K562 (cell line): ENCODE measurements at regions not wholly inside any gene's neighbourhood (a gene's known extent, or its start where the extent isn't known, plus 50 kb on each side); places are given as distances from the start of the nearest gene placed in this dataset.

Experiments used
- ATAC-seq: fragments of 200-7000 bp; cut with Tn5 transposase; 3 replicates; pipeline ENCODE4 v1.9.1; 2020; ENCODE audit warnings: moderate library complexity
- BruUV-seq: library from RNA; stranded (reverse); fragments of 400-500 nt; replicated peaks from 2 replicates; lab custom pipeline; 2021; lab: Mats Ljungman, UMichigan
- CTCF ChIA-PET: fragments of 300-600 bp; formaldehyde crosslinking; extraction: SDS; loops from one replicate; lab custom pipeline; 2021; ENCODE audit warnings: low intra/inter-chr PET ratio; lab: Yijun Ruan, JAX
- POLR2A ChIA-PET: fragments of 300-600, 350-650 bp; sonication (Branson Sonifier 250); formaldehyde crosslinking; extraction: SDS; loops from one replicate; lab custom pipeline; 2021; ENCODE audit warnings: antibody characterized with exemption, inconsistent platforms; lab: Yijun Ruan, JAX
- DNase-seq, 4 experiments: peaks; one replicate each; pipeline versions ENCODE4 v3.0.0 to v3.0.0-alpha.2; 2011 to 2018; ENCODE audit warnings: low spot score in 3 of 4, mixed read lengths in 3 of 4; ENCODE audit errors: extremely low read depth in 1 of 4
- FAIRE-seq: peaks from 2 replicates; lab custom pipeline; 2011; peaks lifted over from hg19 to GRCh38; lab: Jason Lieb, UNC
- H2AFZ ChIP-seq: 2 replicates; pipeline ENCODE4 v1.6.0; 2011; ENCODE audit warnings: low read depth, low read length, control low read depth, inconsistent platforms
- H3K27ac ChIP-seq: fragments of 200-600 bp; 3 replicates; pipeline ENCODE4 v1.8.0; 2011; ENCODE audit warnings: low read depth, mild to moderate bottlenecking, control low read depth, inconsistent platforms, low read length, moderate library complexity, mixed read lengths; ENCODE audit errors: extremely low read depth
- H3K27me3 ChIP-seq, 2 experiments: fragments of 300-600 bp in 1 of 2; 2 replicates in 1 of 2; 3 replicates in 1 of 2; pipeline versions ENCODE4 v1.6.0 to v1.8.0; 2011; ENCODE audit warnings: inconsistent platforms in 2 of 2, low read length in 2 of 2, mild to moderate bottlenecking in 1 of 2, mixed read lengths in 1 of 2, moderate library complexity in 1 of 2; ENCODE audit not compliant: control insufficient read depth in 2 of 2, insufficient read depth in 2 of 2
- H3K36me3 ChIP-seq: fragments of 300-600 bp; 3 replicates; pipeline ENCODE4 v1.8.0; 2011; ENCODE audit warnings: mild to moderate bottlenecking, low read length, inconsistent platforms; ENCODE audit not compliant: control insufficient read depth, insufficient read depth
- H3K4me1 ChIP-seq, 2 experiments: fragments of 200-600 bp in 1 of 2; replicated peaks in 1 of 2; 2 replicates in 1 of 2; 3 replicates in 1 of 2; pipeline versions ENCODE4 v1.5.1 to v1.8.0; 2011; ENCODE audit warnings: inconsistent platforms in 2 of 2, low read length in 2 of 2, mild to moderate bottlenecking in 1 of 2, mixed read lengths in 1 of 2, moderate library complexity in 1 of 2; ENCODE audit not compliant: control insufficient read depth in 2 of 2, insufficient read depth in 2 of 2
- H3K4me2 ChIP-seq: 2 replicates; pipeline ENCODE4 v1.6.1; 2011; ENCODE audit warnings: low read length, control low read depth, inconsistent platforms, mixed read lengths; ENCODE audit not compliant: insufficient read depth
- H3K4me3 ChIP-seq: fragments of 200-600 bp; sonication (generic), shearing (Covaris generic); 2 replicates; pipeline ENCODE4 v1.5.1; 2016; ENCODE audit warnings: control low read depth, inconsistent platforms
- H3K79me2 ChIP-seq: fragments of 200-600 bp; 3 replicates; pipeline ENCODE4 v1.8.0; 2011; ENCODE audit warnings: low read length, inconsistent platforms; ENCODE audit not compliant: control insufficient read depth, insufficient read depth
- H3K9ac ChIP-seq, 2 experiments: 2 replicates each; pipeline versions ENCODE4 v1.6.0 to v1.6.1; 2011; ENCODE audit warnings: low read depth in 2 of 2, low read length in 2 of 2, control low read depth in 1 of 2, inconsistent platforms in 1 of 2, mild to moderate bottlenecking in 1 of 2, mixed read lengths in 1 of 2; ENCODE audit not compliant: insufficient read depth in 1 of 2
- H3K9me1 ChIP-seq: one replicate; pipeline ENCODE4 v1.6.0; 2011; ENCODE audit warnings: inconsistent platforms, mild to moderate bottlenecking, low read length, moderate library complexity; ENCODE audit not compliant: control insufficient read depth, insufficient read depth
- H3K9me3 ChIP-seq: replicated peaks from 2 replicates; pipeline ENCODE4 v1.5.1; 2011; ENCODE audit warnings: low read depth, low read length, inconsistent platforms; ENCODE audit not compliant: control insufficient read depth, insufficient read depth
- H4K20me1 ChIP-seq: replicated peaks from 2 replicates; pipeline ENCODE4 v1.6.1; 2011; ENCODE audit warnings: low read length, inconsistent platforms, mixed read lengths; ENCODE audit not compliant: control insufficient read depth, insufficient read depth
- ASH1L ChIP-seq: fragments of 450-650 bp; IDR thresholded peaks from 2 replicates; pipeline ENCODE4 v1.6.1; 2018; ENCODE audit warnings: borderline replicate concordance, mild to moderate bottlenecking, low read depth; ENCODE audit not compliant: partially characterized antibody
- CHD4 ChIP-seq: fragments of 200-600 bp; sonication (generic); IDR thresholded peaks from 3 replicates; pipeline ENCODE4 v1.6.1; 2012; ENCODE audit warnings: low read depth, mild to moderate bottlenecking, mixed read lengths, low read length, inconsistent platforms; ENCODE audit not compliant: insufficient read depth, insufficient replicate concordance, poor library complexity, severe bottlenecking
- PYGO2 ChIP-seq: fragments of 450-650 bp; IDR thresholded peaks from 2 replicates; pipeline ENCODE4 v1.6.1; 2016; ENCODE audit warnings: mild to moderate bottlenecking, missing genetic modification characterization, moderate library complexity, missing compliant biosample characterization
- RAD21 ChIP-seq, 2 experiments: fragments of 250-450 bp in 1 of 2; fragments of 450-650 bp in 1 of 2; sonication (Bioruptor Pico) in 1 of 2; formaldehyde crosslinking in 1 of 2; IDR thresholded peaks in 1 of 2; conservative IDR thresholded peaks in 1 of 2; 2 replicates each; pipeline versions ENCODE4 v1.4.0 to v1.8.0; 2020 to 2022; ENCODE audit warnings: mild to moderate bottlenecking in 2 of 2, moderate library complexity in 1 of 2
- SREBF2 ChIP-seq: sonication (generic); formaldehyde crosslinking; IDR thresholded peaks from 2 replicates; pipeline ENCODE4 v1.4.0; 2020; ENCODE audit warnings: mild to moderate bottlenecking, missing genetic modification reagents
- ZBED1 ChIP-seq: IDR thresholded peaks from 2 replicates; pipeline ENCODE4 v1.6.1; 2014
- ZNF12 ChIP-seq: sonication (generic); formaldehyde crosslinking; IDR thresholded peaks from 2 replicates; pipeline ENCODE4 v1.4.0; 2020; ENCODE audit warnings: mild to moderate bottlenecking, missing genetic modification reagents
- ZNF830 ChIP-seq: fragments of 250-450 bp; sonication (Bioruptor Pico); IDR thresholded peaks from 2 replicates; pipeline ENCODE4 v1.5.0; 2021; ENCODE audit warnings: mild to moderate bottlenecking
- ZSCAN29 ChIP-seq: fragments of 450-650 bp; IDR thresholded peaks from 2 replicates; pipeline ENCODE4 v1.6.1; 2017
- WGBS: fragments of 100-300 bp; shearing (Covaris generic); methylation state at CpG from one replicate; pipeline ENCODE4 v1.1.6; 2016; ENCODE audit warnings: low coverage, mixed read lengths; ENCODE audit not compliant: insufficient coverage; ENCODE audit errors: missing lambda C conversion rate; 5-methylcytosine and 5-hydroxymethylcytosine counted together
- in situ Hi-C: fragments of 300-500 bp; cut with MboI; formaldehyde crosslinking; loops from 4 replicates; pipeline ENCODE4 v1.15.0; 2018; ENCODE audit warnings: inconsistent platforms, mixed read lengths
- intact Hi-C: fragments of 100-400 bp; cut with micrococcal nuclease; formaldehyde crosslinking; loops from 2 replicates; pipeline ENCODE4 v1.14.2; 2022
- TF ChIP-seq, protein P1 (sequence below): sonication (generic); formaldehyde crosslinking; IDR thresholded peaks from 2 replicates; pipeline ENCODE4 v1.8.0; 2023; ENCODE audit warnings: mild to moderate bottlenecking, missing genetic modification reagents
- TF ChIP-seq, protein P2 (sequence below): fragments of 450-650 bp; formaldehyde crosslinking; IDR thresholded peaks from 2 replicates; pipeline ENCODE4 v1.4.0; 2020; ENCODE audit warnings: mild to moderate bottlenecking, moderate library complexity

DNA sequence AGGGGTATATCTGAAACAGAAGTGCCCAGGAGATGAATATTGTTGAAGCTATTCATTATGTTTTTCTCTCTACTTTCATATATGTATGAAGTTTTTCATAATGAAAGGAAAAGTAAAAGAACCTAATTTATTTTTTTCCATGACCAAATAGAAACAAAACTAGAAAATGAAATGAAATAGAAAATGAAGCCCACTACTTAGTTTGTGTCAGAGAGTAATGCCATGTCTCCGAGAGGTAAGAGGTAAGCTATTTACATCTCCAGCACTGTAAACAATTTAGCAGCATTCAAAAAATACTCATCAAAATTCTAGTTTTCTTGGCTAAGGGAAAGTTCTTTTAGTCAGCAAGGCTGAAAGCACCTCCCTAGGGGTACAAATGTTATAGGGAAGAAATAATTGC, 238.6 kb downstream of the PTH2R start:
- FAIRE-seq (no peak), DNase-seq (no peak), ATAC-seq (no peak)
- Histone ChIP-seq H3K9me1 (no peaks in the 10 kb centered on the region), H2AFZ (no peak overlapping the region), H4K20me1 (no peaks in the 10 kb centered on the region), H3K79me2 (no peaks in the 10 kb centered on the region), H3K9me3 (no peaks in the 10 kb centered on the region), H3K4me3 (no peak overlapping the region), H3K4me2 (no peak overlapping the region), H3K27ac (no peak overlapping the region), H3K9ac (no peak overlapping the region), H3K4me1 (no peaks in the 10 kb centered on the region; a peak in 1 of 5 replicates), H3K27me3 (no peaks in the 10 kb centered on the region), H3K36me3 (peaks cover 6% of the 10 kb centered on the region; the same call in 2 of the 3 replicates)
- intact Hi-C loops (no loop called here), in situ Hi-C loops (no loop called here)
- no TSS peak for BruUV-seq
- POLR2A ChIA-PET, result no interaction called here
- 94% methylated on average over 1 of the region's 1 CpG for WGBS
- TF ChIP-seq CHD4 (no peak), ZSCAN29 (no peak), ZNF830 (CRISPR knock-in tag) (no peak), SREBF2 (CRISPR knock-in tag) (no peak)
- CTCF ChIA-PET, result no interaction called here

DNA sequence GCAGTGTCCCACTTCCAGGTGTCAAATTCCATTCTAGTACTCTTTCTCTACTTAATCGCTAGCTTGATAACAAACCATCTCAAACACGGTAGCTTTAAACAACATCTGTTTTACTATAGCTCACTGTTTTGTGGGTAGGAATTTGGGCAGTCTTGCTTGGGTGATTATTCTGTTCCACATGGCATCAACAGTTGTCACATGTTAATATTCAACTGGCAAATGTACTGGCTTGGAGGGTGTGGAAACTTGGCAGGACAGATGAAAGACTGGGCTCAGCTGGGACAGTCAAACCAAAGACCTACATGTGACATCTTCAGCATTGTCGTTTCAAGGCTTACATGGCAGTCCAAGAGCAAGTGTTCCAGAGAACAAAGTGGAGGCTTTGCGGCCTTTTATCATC, 241.8 kb downstream of the PTH2R start:
- TF ChIP-seq, protein P1, sequence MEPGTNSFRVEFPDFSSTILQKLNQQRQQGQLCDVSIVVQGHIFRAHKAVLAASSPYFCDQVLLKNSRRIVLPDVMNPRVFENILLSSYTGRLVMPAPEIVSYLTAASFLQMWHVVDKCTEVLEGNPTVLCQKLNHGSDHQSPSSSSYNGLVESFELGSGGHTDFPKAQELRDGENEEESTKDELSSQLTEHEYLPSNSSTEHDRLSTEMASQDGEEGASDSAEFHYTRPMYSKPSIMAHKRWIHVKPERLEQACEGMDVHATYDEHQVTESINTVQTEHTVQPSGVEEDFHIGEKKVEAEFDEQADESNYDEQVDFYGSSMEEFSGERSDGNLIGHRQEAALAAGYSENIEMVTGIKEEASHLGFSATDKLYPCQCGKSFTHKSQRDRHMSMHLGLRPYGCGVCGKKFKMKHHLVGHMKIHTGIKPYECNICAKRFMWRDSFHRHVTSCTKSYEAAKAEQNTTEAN, result no peak
- TF ChIP-seq, protein P2, sequence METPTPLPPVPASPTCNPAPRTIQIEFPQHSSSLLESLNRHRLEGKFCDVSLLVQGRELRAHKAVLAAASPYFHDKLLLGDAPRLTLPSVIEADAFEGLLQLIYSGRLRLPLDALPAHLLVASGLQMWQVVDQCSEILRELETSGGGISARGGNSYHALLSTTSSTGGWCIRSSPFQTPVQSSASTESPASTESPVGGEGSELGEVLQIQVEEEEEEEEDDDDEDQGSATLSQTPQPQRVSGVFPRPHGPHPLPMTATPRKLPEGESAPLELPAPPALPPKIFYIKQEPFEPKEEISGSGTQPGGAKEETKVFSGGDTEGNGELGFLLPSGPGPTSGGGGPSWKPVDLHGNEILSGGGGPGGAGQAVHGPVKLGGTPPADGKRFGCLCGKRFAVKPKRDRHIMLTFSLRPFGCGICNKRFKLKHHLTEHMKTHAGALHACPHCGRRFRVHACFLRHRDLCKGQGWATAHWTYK, result no peak
- TF ChIP-seq ASH1L (no peak), ZBED1 (no peak), RAD21 (CRISPR knock-in tag; conservative IDR thresholded peaks at IDR 0.05 in 1 of 2, IDR thresholded peaks at IDR 0.05 in 1 of 2) (no peak), PYGO2 (tag) (no peak), ZNF12 (no peak)
- no peak for FAIRE-seq
- no peak for ATAC-seq
- WGBS, result 84% methylated on average over 4 of the region's 4 CpGs
- Histone ChIP-seq H3K4me2 (no peak overlapping the region), H3K27me3 (no peaks in the 10 kb centered on the region), H3K4me1 (no peaks in the 10 kb centered on the region), H3K9me1 (no peaks in the 10 kb centered on the region), H3K79me2 (no peaks in the 10 kb centered on the region), H3K9ac (no peak overlapping the region), H3K4me3 (no peak overlapping the region), H3K9me3 (no peaks in the 10 kb centered on the region), H2AFZ (no peak overlapping the region), H3K27ac (no peak overlapping the region), H4K20me1 (no peaks in the 10 kb centered on the region), H3K36me3 (peaks cover 2% of the 10 kb centered on the region; the same call in 1 of the 3 replicates)
- no peak for DNase-seq
- intact Hi-C loops (no loop called here), in situ Hi-C loops (no loop called here)
- BruUV-seq, result no TSS peak
- CTCF ChIA-PET, result no interaction called here
- POLR2A ChIA-PET, result no interaction called here
